ENCODE measurements at regions not wholly inside any gene's neighbourhood (a gene's known extent, or its start where the extent isn't known, plus 50 kb on each side); places are given as distances from the start of the nearest gene placed in this dataset.

GRCh38 chr2:144678736-144679135 is 158.8 kb upstream of the ZEB2 start:
- no peaks in the 10 kb centered on the region for H3K27me3 ChIP-seq
- TF ChIP-seq POLR2A (IDR thresholded peaks at IDR 0.05) = no peak
- TF ChIP-seq CTCF (IDR thresholded peaks at IDR 0.05) = no peak
- TF ChIP-seq POLR2AphosphoS5 (IDR thresholded peaks at IDR 0.05) = no peak
- TF ChIP-seq EP300 (IDR thresholded peaks at IDR 0.05) = no peak
- WGBS, 2 donors = 59 to 62% methylated on average over 1 of the region's 1 CpG
- H3K36me3 ChIP-seq = no peaks in the 10 kb centered on the region
- no peaks in the 10 kb centered on the region for H3K4me1 ChIP-seq
- DNase-seq = no peak
- no peaks in the 10 kb centered on the region for H3K9me3 ChIP-seq
- H3K4me3 ChIP-seq = no peak overlapping the region
- no peak overlapping the region for H3K27ac ChIP-seq
- intact Hi-C loops (cut with DNase I) = no loop called here

- intact Hi-C loops (cut with DNase I) = no loop called here
- no peaks in the 10 kb centered on the region for H3K36me3 ChIP-seq
- no peaks in the 10 kb centered on the region for H3K9me3 ChIP-seq
- H3K27ac ChIP-seq = no peak overlapping the region
- DNase-seq = no peak
- no peak overlapping the region for H3K4me3 ChIP-seq
- WGBS, 2 donors = 78 to 90% methylated on average over 3 of the region's 3 CpGs
- no peak for TF ChIP-seq POLR2A (IDR thresholded peaks at IDR 0.05)
- TF ChIP-seq CTCF (IDR thresholded peaks at IDR 0.05) = no peak
- TF ChIP-seq EP300 (IDR thresholded peaks at IDR 0.05) = no peak
- no peaks in the 10 kb centered on the region for H3K27me3 ChIP-seq
- H3K4me1 ChIP-seq = no peaks in the 10 kb centered on the region
Measured at GRCh38 chr2:144675731-144676130, 155.8 kb upstream of the ZEB2 start.

- Histone ChIP-seq H3K4me3 (no peak overlapping the region), H3K27me3 (no peaks in the 10 kb centered on the region), H3K36me3 (no peaks in the 10 kb centered on the region), H3K27ac (no peak overlapping the region), H3K4me1 (no peaks in the 10 kb centered on the region), H3K9me3 (no peaks in the 10 kb centered on the region)
- intact Hi-C loops (cut with DNase I) = no loop called here
- no peak for TF ChIP-seq POLR2AphosphoS5 (IDR thresholded peaks at IDR 0.05)
- DNase-seq = no peak
- WGBS, 2 donors = 91 to 92% methylated on average over 3 of the region's 3 CpGs
Measured at GRCh38 chr2:144675331-144675730, 155.4 kb upstream of the ZEB2 start.

GRCh38 chr2:144674071-144674470 is 154.2 kb upstream of the ZEB2 start:
- Histone ChIP-seq H3K36me3 (no peaks in the 10 kb centered on the region), H3K9me3 (no peaks in the 10 kb centered on the region), H3K27me3 (no peaks in the 10 kb centered on the region), H3K4me1 (no peaks in the 10 kb centered on the region), H3K4me3 (no peak overlapping the region), H3K27ac (no peak overlapping the region)
- DNase-seq = no peak
- TF ChIP-seq EP300 (IDR thresholded peaks at IDR 0.05) (no peak), POLR2AphosphoS5 (IDR thresholded peaks at IDR 0.05) (no peak), CTCF (IDR thresholded peaks at IDR 0.05) (no peak), POLR2A (IDR thresholded peaks at IDR 0.05) (no peak)
- intact Hi-C loops (cut with DNase I) = no loop called here

GRCh38 chr2:144673456-144673855 is 153.5 kb upstream of the ZEB2 start:
- 61 to 65% methylated on average over 3 of the region's 3 CpGs for WGBS, 2 donors
- TF ChIP-seq CTCF (IDR thresholded peaks at IDR 0.05) (no peak), POLR2A (IDR thresholded peaks at IDR 0.05) (no peak), POLR2AphosphoS5 (IDR thresholded peaks at IDR 0.05) (no peak), EP300 (IDR thresholded peaks at IDR 0.05) (no peak)

More at GRCh38 chr2:144673456-144673855, 153.5 kb upstream of the ZEB2 start:
- intact Hi-C loops (cut with DNase I) = no loop called here
- no peak for DNase-seq
- H3K27me3 ChIP-seq = no peaks in the 10 kb centered on the region
- H3K4me1 ChIP-seq = no peaks in the 10 kb centered on the region
- no peaks in the 10 kb centered on the region for H3K36me3 ChIP-seq
- no peak overlapping the region for H3K27ac ChIP-seq
- H3K4me3 ChIP-seq = no peak overlapping the region
- no peaks in the 10 kb centered on the region for H3K9me3 ChIP-seq

Measured in sigmoid colon (tissue), 6 donors.